Sigmoid colon (tissue), 4 donors: ENCODE measurements at regions not wholly inside any gene's neighbourhood (a gene's known extent, or its start where the extent isn't known, plus 50 kb on each side); places are given as distances from the start of the nearest gene placed in this dataset.

Source experiments
- EP300 ChIP-seq, 4 donors: sonication (generic); formaldehyde crosslinking; IDR thresholded peaks; one replicate each; pipeline ENCODE4 v1.6.1; 2017; ENCODE audit warnings: antibody characterized with exemption in 4 of 4
- POLR2A ChIP-seq, 2 donors: fragments of 450-650 bp; IDR thresholded peaks; one replicate each; pipeline ENCODE4 v1.6.1; 2016; ENCODE audit warnings: antibody characterized with exemption in 2 of 2, mild to moderate bottlenecking in 2 of 2, moderate library complexity in 2 of 2
- TF ChIP-seq, protein P1 (sequence below), 4 experiments: fragments of 450-650 bp in 3 of 4; fragments of 200-600 bp in 1 of 4; IDR thresholded peaks; one replicate each; pipeline ENCODE4 v1.5.1; 2016 to 2019; ENCODE audit warnings: antibody characterized with exemption in 4 of 4, mild to moderate bottlenecking in 3 of 4, moderate library complexity in 2 of 4

- no peak for TF ChIP-seq POLR2A (IDR thresholded peaks at IDR 0.05)
- TF ChIP-seq, protein P1, sequence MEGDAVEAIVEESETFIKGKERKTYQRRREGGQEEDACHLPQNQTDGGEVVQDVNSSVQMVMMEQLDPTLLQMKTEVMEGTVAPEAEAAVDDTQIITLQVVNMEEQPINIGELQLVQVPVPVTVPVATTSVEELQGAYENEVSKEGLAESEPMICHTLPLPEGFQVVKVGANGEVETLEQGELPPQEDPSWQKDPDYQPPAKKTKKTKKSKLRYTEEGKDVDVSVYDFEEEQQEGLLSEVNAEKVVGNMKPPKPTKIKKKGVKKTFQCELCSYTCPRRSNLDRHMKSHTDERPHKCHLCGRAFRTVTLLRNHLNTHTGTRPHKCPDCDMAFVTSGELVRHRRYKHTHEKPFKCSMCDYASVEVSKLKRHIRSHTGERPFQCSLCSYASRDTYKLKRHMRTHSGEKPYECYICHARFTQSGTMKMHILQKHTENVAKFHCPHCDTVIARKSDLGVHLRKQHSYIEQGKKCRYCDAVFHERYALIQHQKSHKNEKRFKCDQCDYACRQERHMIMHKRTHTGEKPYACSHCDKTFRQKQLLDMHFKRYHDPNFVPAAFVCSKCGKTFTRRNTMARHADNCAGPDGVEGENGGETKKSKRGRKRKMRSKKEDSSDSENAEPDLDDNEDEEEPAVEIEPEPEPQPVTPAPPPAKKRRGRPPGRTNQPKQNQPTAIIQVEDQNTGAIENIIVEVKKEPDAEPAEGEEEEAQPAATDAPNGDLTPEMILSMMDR (IDR thresholded peaks at IDR 0.05) = no peak
- no peak for TF ChIP-seq EP300 (IDR thresholded peaks at IDR 0.05)
Measured at GRCh38 chr13:53439439-53440225, 411.0 kb downstream of the OLFM4 start.
